ENCODE measurements at regions not wholly inside any gene's neighbourhood (a gene's known extent, or its start where the extent isn't known, plus 50 kb on each side); places are given as distances from the start of the nearest gene placed in this dataset.
"Not testable (repeated sequence)": the region's sequence is repeated elsewhere in the genome, so short reads cannot be mapped to it uniquely, and the experiment has no call there.

GRCh38 chr10:65394502-65395297, 1531.1 kb upstream of the LRRTM3 start:
- no peak for DNase-seq (ENCODE audit: low read depth in 2 of 3, low spot score in 1 of 3)

GRCh38 chr10:65395631-65396030, 1530.2 kb upstream of the LRRTM3 start:
- DNase-seq (ENCODE audit: low read depth in 2 of 3, low spot score in 1 of 3) = no peak

- DNase-seq (ENCODE audit: low read depth in 2 of 3, low spot score in 1 of 3) = no peak
Measured at GRCh38 chr10:65396997-65397396, 1528.8 kb upstream of the LRRTM3 start.

GRCh38 chr10:65408401-65408800, 1517.4 kb upstream of the LRRTM3 start:
- no peak for DNase-seq (ENCODE audit: low read depth in 2 of 3, low spot score in 1 of 3)

- no peak for DNase-seq (ENCODE audit: low read depth in 2 of 3, low spot score in 1 of 3)
Measured at GRCh38 chr10:65413001-65413400, 1512.8 kb upstream of the LRRTM3 start.

GRCh38 chr10:65415318-65415717, 1510.5 kb upstream of the LRRTM3 start:
- no peak for DNase-seq (ENCODE audit: low read depth in 2 of 3, low spot score in 1 of 3)

GRCh38 chr10:65416094-65416493, 1509.7 kb upstream of the LRRTM3 start:
- DNase-seq (ENCODE audit: low read depth in 2 of 3, low spot score in 1 of 3) = no peak

- DNase-seq (ENCODE audit: low read depth in 2 of 3, low spot score in 1 of 3) = no peak
Measured at GRCh38 chr10:65419629-65420028, 1506.2 kb upstream of the LRRTM3 start.

- no peak for DNase-seq (ENCODE audit: low read depth in 2 of 3, low spot score in 1 of 3)
Measured at GRCh38 chr10:65423043-65423442, 1502.8 kb upstream of the LRRTM3 start.

GRCh38 chr10:65429381-65429780, 1496.5 kb upstream of the LRRTM3 start:
- not testable (repeated sequence) for DNase-seq (ENCODE audit: low read depth in 2 of 3, low spot score in 1 of 3)

GRCh38 chr10:65430979-65431378, 1494.9 kb upstream of the LRRTM3 start:
- no peak for DNase-seq (ENCODE audit: low read depth in 2 of 3, low spot score in 1 of 3)

GRCh38 chr10:65470986-65471385, 1454.8 kb upstream of the LRRTM3 start:
- no peak for DNase-seq (ENCODE audit: low read depth in 2 of 3, low spot score in 1 of 3)

- DNase-seq (ENCODE audit: low read depth in 2 of 3, low spot score in 1 of 3) = no peak
Measured at GRCh38 chr10:65482848-65483247, 1443.0 kb upstream of the LRRTM3 start.

GRCh38 chr10:65491799-65492198, 1434.0 kb upstream of the LRRTM3 start:
- DNase-seq (ENCODE audit: low read depth in 2 of 3, low spot score in 1 of 3) = no peak

- DNase-seq (ENCODE audit: low read depth in 2 of 3, low spot score in 1 of 3) = no peak
Measured at GRCh38 chr10:65496541-65496940, 1429.3 kb upstream of the LRRTM3 start.

- no peak for DNase-seq (ENCODE audit: low read depth in 2 of 3, low spot score in 1 of 3)
Measured at GRCh38 chr10:65497837-65498236, 1428.0 kb upstream of the LRRTM3 start.

GRCh38 chr10:65500716-65501115, 1425.1 kb upstream of the LRRTM3 start:
- no peak for DNase-seq (ENCODE audit: low read depth in 2 of 3, low spot score in 1 of 3)

GRCh38 chr10:65501259-65501658, 1424.6 kb upstream of the LRRTM3 start:
- no peak for DNase-seq (ENCODE audit: low read depth in 2 of 3, low spot score in 1 of 3)

- no peak for DNase-seq (ENCODE audit: low read depth in 2 of 3, low spot score in 1 of 3)
Measured at GRCh38 chr10:65518379-65518778, 1407.5 kb upstream of the LRRTM3 start.

GRCh38 chr10:65528986-65529385, 1396.8 kb upstream of the LRRTM3 start:
- DNase-seq (ENCODE audit: low read depth in 2 of 3, low spot score in 1 of 3) = no peak

GRCh38 chr10:65531545-65531944, 1394.3 kb upstream of the LRRTM3 start:
- DNase-seq (ENCODE audit: low read depth in 2 of 3, low spot score in 1 of 3) = no peak

- DNase-seq (ENCODE audit: low read depth in 2 of 3, low spot score in 1 of 3) = no peak
Measured at GRCh38 chr10:65534771-65535170, 1391.1 kb upstream of the LRRTM3 start.

- DNase-seq (ENCODE audit: low read depth in 2 of 3, low spot score in 1 of 3) = no peak
Measured at GRCh38 chr10:65544756-65545155, 1381.1 kb upstream of the LRRTM3 start.
